PFSK-1 (cell line): ENCODE measurements at regions not wholly inside any gene's neighbourhood (a gene's known extent, or its start where the extent isn't known, plus 50 kb on each side); places are given as distances from the start of the nearest gene placed in this dataset.

ENCODE experiments used
- POLR2AphosphoS5 ChIP-seq: IDR thresholded peaks from 2 replicates; pipeline ENCODE4 v1.6.1; 2012; ENCODE audit warnings: low read depth, mild to moderate bottlenecking, control low read depth, low read length, moderate library complexity
- SIN3A ChIP-seq: IDR thresholded peaks from 2 replicates; pipeline ENCODE4 v1.6.1; 2012; ENCODE audit warnings: mild to moderate bottlenecking, low read length, moderate library complexity, borderline replicate concordance; ENCODE audit not compliant: insufficient read depth
- TF ChIP-seq, protein P1 (sequence below), 2 experiments: IDR thresholded peaks; 2 replicates each; pipeline versions ENCODE4 v1.6.1 to v1.8.0; 2011 to 2012; ENCODE audit warnings: low read depth in 2 of 2, low read length in 2 of 2, control low read depth in 1 of 2, inconsistent platforms in 1 of 2, mild to moderate bottlenecking in 1 of 2, moderate library complexity in 1 of 2; ENCODE audit not compliant: insufficient read depth in 1 of 2

DNA sequence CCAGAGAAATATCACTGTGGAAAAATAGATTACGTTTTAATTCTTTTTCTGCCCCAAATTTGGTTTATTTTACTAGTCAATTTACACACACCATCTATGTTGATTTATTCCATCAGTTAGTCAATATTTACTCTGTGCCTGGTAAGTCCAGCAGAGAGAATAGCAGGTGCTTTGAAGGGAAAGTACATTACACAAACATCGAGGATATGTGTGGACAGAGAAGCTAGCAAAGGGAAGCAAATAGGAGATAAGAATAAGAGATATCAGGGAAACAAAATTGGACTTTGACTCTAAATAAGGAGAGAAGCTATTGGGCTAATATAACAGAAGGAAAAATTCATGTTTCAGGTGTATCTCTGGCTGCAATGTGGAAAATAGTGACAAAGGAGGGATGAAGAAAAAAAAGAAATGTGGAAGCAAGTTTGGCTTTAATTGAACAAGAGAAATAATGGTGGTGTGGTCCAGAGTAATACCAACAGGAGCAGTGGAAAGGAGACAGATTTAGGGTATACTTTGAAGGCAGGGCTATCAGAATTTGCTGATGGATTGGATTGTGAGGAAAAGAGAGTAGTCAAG, 587.7 kb upstream of the CDH6 start:
- TF ChIP-seq POLR2AphosphoS5 (no peak), SIN3A (no peak)
- TF ChIP-seq, protein P1, sequence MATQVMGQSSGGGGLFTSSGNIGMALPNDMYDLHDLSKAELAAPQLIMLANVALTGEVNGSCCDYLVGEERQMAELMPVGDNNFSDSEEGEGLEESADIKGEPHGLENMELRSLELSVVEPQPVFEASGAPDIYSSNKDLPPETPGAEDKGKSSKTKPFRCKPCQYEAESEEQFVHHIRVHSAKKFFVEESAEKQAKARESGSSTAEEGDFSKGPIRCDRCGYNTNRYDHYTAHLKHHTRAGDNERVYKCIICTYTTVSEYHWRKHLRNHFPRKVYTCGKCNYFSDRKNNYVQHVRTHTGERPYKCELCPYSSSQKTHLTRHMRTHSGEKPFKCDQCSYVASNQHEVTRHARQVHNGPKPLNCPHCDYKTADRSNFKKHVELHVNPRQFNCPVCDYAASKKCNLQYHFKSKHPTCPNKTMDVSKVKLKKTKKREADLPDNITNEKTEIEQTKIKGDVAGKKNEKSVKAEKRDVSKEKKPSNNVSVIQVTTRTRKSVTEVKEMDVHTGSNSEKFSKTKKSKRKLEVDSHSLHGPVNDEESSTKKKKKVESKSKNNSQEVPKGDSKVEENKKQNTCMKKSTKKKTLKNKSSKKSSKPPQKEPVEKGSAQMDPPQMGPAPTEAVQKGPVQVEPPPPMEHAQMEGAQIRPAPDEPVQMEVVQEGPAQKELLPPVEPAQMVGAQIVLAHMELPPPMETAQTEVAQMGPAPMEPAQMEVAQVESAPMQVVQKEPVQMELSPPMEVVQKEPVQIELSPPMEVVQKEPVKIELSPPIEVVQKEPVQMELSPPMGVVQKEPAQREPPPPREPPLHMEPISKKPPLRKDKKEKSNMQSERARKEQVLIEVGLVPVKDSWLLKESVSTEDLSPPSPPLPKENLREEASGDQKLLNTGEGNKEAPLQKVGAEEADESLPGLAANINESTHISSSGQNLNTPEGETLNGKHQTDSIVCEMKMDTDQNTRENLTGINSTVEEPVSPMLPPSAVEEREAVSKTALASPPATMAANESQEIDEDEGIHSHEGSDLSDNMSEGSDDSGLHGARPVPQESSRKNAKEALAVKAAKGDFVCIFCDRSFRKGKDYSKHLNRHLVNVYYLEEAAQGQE (IDR thresholded peaks at IDR 0.05; ENCODE audit: insufficient read depth in 1 of 2, low read depth in 2 of 2, low read length in 2 of 2) = no peak
